ENCODE measurements at regions not wholly inside any gene's neighbourhood (a gene's known extent, or its start where the extent isn't known, plus 50 kb on each side); places are given as distances from the start of the nearest gene placed in this dataset.

- 67% methylated on average over 3 of the region's 3 CpGs for WGBS (ENCODE audit: insufficient coverage)
- no peaks in the 10 kb centered on the region for H3K36me3 Mint-ChIP-seq
- no peak overlapping the region for H3K4me3 Mint-ChIP-seq
- no peaks in the 10 kb centered on the region for H3K4me1 Mint-ChIP-seq
- no peak for TF ChIP-seq CTCF (IDR thresholded peaks at IDR 0.05)
- Histone ChIP-seq H3K27me3 (ENCODE audit: control insufficient read depth, insufficient read depth, low read length) (no peaks in the 10 kb centered on the region), H3K9me3 (ENCODE audit: control insufficient read depth, insufficient read depth, low read length) (no peaks in the 10 kb centered on the region), H3K36me3 (ENCODE audit: control insufficient read depth, insufficient read depth, low read length) (no peaks in the 10 kb centered on the region), H3K4me1 (ENCODE audit: control insufficient read depth, insufficient read depth, low read length) (no peaks in the 10 kb centered on the region), H3K27ac (ENCODE audit: low read length) (no peak overlapping the region), H3K4me3 (ENCODE audit: low read length) (no peak overlapping the region)
- H3K27ac Mint-ChIP-seq = no peak overlapping the region
- peaks cover 8 to 10% of the 10 kb centered on the region in 2 donors for H3K27me3 Mint-ChIP-seq (ENCODE audit: low read depth in 2 of 2)
- intact Hi-C loops (cut with micrococcal nuclease) = no loop called here
- no peaks in the 10 kb centered on the region for H3K9me3 Mint-ChIP-seq
- ATAC-seq = no peak
- no peak for DNase-seq
Measured at GRCh38 chr9:109937861-109938453, 158.0 kb downstream of the PALM2AKAP2 start.

- H3K27ac ChIP-seq (ENCODE audit: low read length) = no peak overlapping the region
- no peak overlapping the region for H3K4me3 ChIP-seq (ENCODE audit: low read length)
- Mint-ChIP-seq H3K4me1 (no peaks in the 10 kb centered on the region), H3K36me3 (no peaks in the 10 kb centered on the region), H3K27ac (no peak overlapping the region), H3K4me3 (no peak overlapping the region), H3K27me3 (ENCODE audit: low read depth in 2 of 2) (peaks cover 2 to 7% of the 10 kb centered on the region in 2 donors), H3K9me3 (no peaks in the 10 kb centered on the region)
- intact Hi-C loops (cut with micrococcal nuclease) = no loop called here
- TF ChIP-seq CTCF (IDR thresholded peaks at IDR 0.05) = no peak
- no peaks in the 10 kb centered on the region for H3K4me1 ChIP-seq (ENCODE audit: control insufficient read depth, insufficient read depth, low read length)
- ATAC-seq = no peak
- no peak for DNase-seq
- H3K36me3 ChIP-seq (ENCODE audit: control insufficient read depth, insufficient read depth, low read length) = no peaks in the 10 kb centered on the region
- H3K9me3 ChIP-seq (ENCODE audit: control insufficient read depth, insufficient read depth, low read length) = no peaks in the 10 kb centered on the region
- H3K27me3 ChIP-seq (ENCODE audit: control insufficient read depth, insufficient read depth, low read length) = no peaks in the 10 kb centered on the region
Measured at GRCh38 chr9:109939698-109940342, 159.8 kb downstream of the PALM2AKAP2 start.

GRCh38 chr9:109940561-109940960, 160.6 kb downstream of the PALM2AKAP2 start:
- no peaks in the 10 kb centered on the region for H3K9me3 Mint-ChIP-seq
- no peak for ATAC-seq
- Histone ChIP-seq H3K36me3 (ENCODE audit: control insufficient read depth, insufficient read depth, low read length) (no peaks in the 10 kb centered on the region), H3K27me3 (ENCODE audit: control insufficient read depth, insufficient read depth, low read length) (no peaks in the 10 kb centered on the region), H3K4me1 (ENCODE audit: control insufficient read depth, insufficient read depth, low read length) (no peaks in the 10 kb centered on the region), H3K9me3 (ENCODE audit: control insufficient read depth, insufficient read depth, low read length) (no peaks in the 10 kb centered on the region), H3K4me3 (ENCODE audit: low read length) (no peak overlapping the region), H3K27ac (ENCODE audit: low read length) (no peak overlapping the region)
- DNase-seq = no peak
- WGBS (ENCODE audit: insufficient coverage) = 48% methylated on average over 3 of the region's 3 CpGs
- no peak for TF ChIP-seq CTCF (IDR thresholded peaks at IDR 0.05)
- no peak overlapping the region for H3K27ac Mint-ChIP-seq
- no peaks in the 10 kb centered on the region for H3K36me3 Mint-ChIP-seq
- no peak overlapping the region for H3K4me3 Mint-ChIP-seq
- H3K27me3 Mint-ChIP-seq (ENCODE audit: low read depth in 2 of 2) = peaks cover 0 to 7% of the 10 kb centered on the region in 2 donors
- intact Hi-C loops (cut with micrococcal nuclease) = no loop called here
- no peaks in the 10 kb centered on the region for H3K4me1 Mint-ChIP-seq

GRCh38 chr9:109941771-109942170, 161.8 kb downstream of the PALM2AKAP2 start:
- no peak for TF ChIP-seq CTCF (IDR thresholded peaks at IDR 0.05)
- peaks cover under 1 to 7% of the 10 kb centered on the region in 2 donors for H3K27me3 Mint-ChIP-seq (ENCODE audit: low read depth in 2 of 2)
- Histone ChIP-seq H3K27me3 (ENCODE audit: control insufficient read depth, insufficient read depth, low read length) (no peaks in the 10 kb centered on the region), H3K36me3 (ENCODE audit: control insufficient read depth, insufficient read depth, low read length) (no peaks in the 10 kb centered on the region), H3K4me1 (ENCODE audit: control insufficient read depth, insufficient read depth, low read length) (no peaks in the 10 kb centered on the region), H3K9me3 (ENCODE audit: control insufficient read depth, insufficient read depth, low read length) (no peaks in the 10 kb centered on the region), H3K27ac (ENCODE audit: low read length) (no peak overlapping the region), H3K4me3 (ENCODE audit: low read length) (no peak overlapping the region)
- 100% methylated on average over 1 of the region's 1 CpG for WGBS (ENCODE audit: insufficient coverage)
- DNase-seq (no peak), ATAC-seq (no peak)
- no peaks in the 10 kb centered on the region for H3K4me1 Mint-ChIP-seq
- intact Hi-C loops (cut with micrococcal nuclease) = no loop called here
- no peaks in the 10 kb centered on the region for H3K36me3 Mint-ChIP-seq
- no peak overlapping the region for H3K4me3 Mint-ChIP-seq
- H3K27ac Mint-ChIP-seq = no peak overlapping the region
- H3K9me3 Mint-ChIP-seq = no peaks in the 10 kb centered on the region
